ENCODE measurements at regions not wholly inside any gene's neighbourhood (a gene's known extent, or its start where the extent isn't known, plus 50 kb on each side); places are given as distances from the start of the nearest gene placed in this dataset.

- Histone ChIP-seq H3K9me3 (no peaks in the 10 kb centered on the region), H3K4me3 (no peak overlapping the region), H3K4me1 (no peaks in the 10 kb centered on the region), H3K27me3 (ENCODE audit: insufficient read depth in 3 of 3, low read length in 2 of 3) (no peaks in the 10 kb centered on the region), H3K27ac (no peak overlapping the region), H3K36me3 (ENCODE audit: insufficient read depth in 1 of 2, low read depth in 1 of 2) (no peaks in the 10 kb centered on the region)
- ATAC-seq = no peak
- 10 to 25% (median 24%) methylated on average over 1 of the region's 1 CpG for WGBS, 3 donors
- no peak for DNase-seq
- intact Hi-C loops (cut with DNase I) = no loop called here
- TF ChIP-seq, protein P1, sequence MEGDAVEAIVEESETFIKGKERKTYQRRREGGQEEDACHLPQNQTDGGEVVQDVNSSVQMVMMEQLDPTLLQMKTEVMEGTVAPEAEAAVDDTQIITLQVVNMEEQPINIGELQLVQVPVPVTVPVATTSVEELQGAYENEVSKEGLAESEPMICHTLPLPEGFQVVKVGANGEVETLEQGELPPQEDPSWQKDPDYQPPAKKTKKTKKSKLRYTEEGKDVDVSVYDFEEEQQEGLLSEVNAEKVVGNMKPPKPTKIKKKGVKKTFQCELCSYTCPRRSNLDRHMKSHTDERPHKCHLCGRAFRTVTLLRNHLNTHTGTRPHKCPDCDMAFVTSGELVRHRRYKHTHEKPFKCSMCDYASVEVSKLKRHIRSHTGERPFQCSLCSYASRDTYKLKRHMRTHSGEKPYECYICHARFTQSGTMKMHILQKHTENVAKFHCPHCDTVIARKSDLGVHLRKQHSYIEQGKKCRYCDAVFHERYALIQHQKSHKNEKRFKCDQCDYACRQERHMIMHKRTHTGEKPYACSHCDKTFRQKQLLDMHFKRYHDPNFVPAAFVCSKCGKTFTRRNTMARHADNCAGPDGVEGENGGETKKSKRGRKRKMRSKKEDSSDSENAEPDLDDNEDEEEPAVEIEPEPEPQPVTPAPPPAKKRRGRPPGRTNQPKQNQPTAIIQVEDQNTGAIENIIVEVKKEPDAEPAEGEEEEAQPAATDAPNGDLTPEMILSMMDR (IDR thresholded peaks at IDR 0.05) = no peak
Measured at GRCh38 chr6:86535100-86535499, 402.2 kb upstream of the HTR1E start.

DNA sequence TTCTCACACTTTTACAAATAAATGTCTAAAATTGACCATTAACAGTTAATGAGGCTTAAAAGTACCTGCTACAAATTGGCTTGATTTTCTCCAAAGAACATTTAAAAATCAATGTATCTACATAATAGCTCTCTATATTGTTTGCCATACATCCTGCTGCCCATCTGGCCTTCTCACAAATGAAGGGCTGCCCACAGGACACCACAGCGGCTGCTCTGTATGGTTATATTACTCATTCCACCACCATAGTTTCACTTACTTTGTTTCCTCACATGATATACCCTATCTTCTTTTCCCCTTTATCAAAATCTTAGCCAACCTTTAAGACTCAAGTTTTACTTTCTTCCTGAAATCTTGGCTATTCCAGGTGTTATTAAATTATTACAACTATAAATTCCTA lies 407.7 kb upstream of the HTR1E start:
- 84 to 92% (median 85%) methylated on average over 1 of the region's 1 CpG for WGBS, 3 donors
- intact Hi-C loops (cut with DNase I) = no loop called here
- no peak for ATAC-seq

DNA sequence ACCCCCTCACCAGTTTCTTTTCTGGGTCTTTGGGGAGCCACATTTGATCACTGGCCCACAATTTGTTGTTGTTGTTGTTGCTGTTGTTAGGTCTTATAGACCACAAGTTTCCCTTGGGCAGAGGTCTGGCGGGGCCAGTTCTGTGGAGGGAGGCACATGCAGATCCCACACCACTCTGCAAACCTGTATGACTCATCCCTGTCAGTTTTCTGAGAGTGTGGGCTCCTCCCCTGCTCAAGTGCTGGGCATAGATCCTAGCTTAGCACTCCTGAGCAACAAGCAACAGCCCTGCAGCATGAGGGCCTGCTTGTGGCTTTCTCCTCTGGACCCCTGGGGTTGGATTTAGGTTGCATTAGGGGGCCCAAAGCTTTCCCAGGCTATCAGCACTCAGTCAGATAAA lies 411.1 kb upstream of the HTR1E start:
- no peak overlapping the region for H3K4me3 ChIP-seq
- DNase-seq (no peak), ATAC-seq (no peak)
- H3K9me3 ChIP-seq = peaks cover 13% of the 10 kb centered on the region
- no peaks in the 10 kb centered on the region for H3K4me1 ChIP-seq
- intact Hi-C loops (cut with DNase I) = no loop called here
- TF ChIP-seq, protein P1 (IDR thresholded peaks at IDR 0.05) = no peak
- H3K27ac ChIP-seq = no peak overlapping the region
- WGBS, 3 donors = 0 to 42% (median 0%) methylated on average over 1 of the region's 1 CpG
- H3K36me3 ChIP-seq (ENCODE audit: insufficient read depth in 1 of 2, low read depth in 1 of 2) = no peaks in the 10 kb centered on the region
- H3K27me3 ChIP-seq (ENCODE audit: insufficient read depth in 3 of 3, low read length in 2 of 3) = no peaks in the 10 kb centered on the region

More for the DNA sequence above, 407.7 kb upstream of the HTR1E start:
- no peaks in the 10 kb centered on the region for H3K27me3 ChIP-seq (ENCODE audit: insufficient read depth in 3 of 3, low read length in 2 of 3)
- TF ChIP-seq, protein P1 (IDR thresholded peaks at IDR 0.05) = no peak
- H3K27ac ChIP-seq = no peak overlapping the region
- no peaks in the 10 kb centered on the region for H3K9me3 ChIP-seq
- no peak for DNase-seq
- no peaks in the 10 kb centered on the region for H3K4me1 ChIP-seq
- H3K36me3 ChIP-seq (ENCODE audit: insufficient read depth in 1 of 2, low read depth in 1 of 2) = no peaks in the 10 kb centered on the region
- H3K4me3 ChIP-seq = no peak overlapping the region

DNA sequence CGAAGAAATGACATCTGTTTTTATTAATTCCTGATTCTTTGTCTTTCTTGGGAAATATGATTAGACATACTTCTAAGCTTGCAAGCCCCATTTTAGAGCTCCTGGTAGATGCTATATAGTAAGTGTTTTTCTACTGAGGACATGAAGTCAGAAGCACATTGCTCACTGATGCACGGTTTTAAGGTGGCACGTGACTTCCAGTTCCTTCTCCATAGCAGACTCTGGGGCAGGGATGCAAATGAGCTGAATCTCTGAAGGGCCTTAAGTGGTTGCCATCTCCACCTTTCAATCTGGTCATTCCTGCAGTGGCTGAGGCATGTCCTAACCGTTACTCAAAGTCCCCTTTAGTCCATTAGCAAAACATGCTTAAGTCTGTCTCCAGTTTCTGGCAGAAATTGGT lies 421.2 kb upstream of the HTR1E start:
- DNase-seq = no peak
- Histone ChIP-seq H3K27ac (no peak overlapping the region), H3K36me3 (ENCODE audit: insufficient read depth in 1 of 2, low read depth in 1 of 2) (no peaks in the 10 kb centered on the region), H3K9me3 (peaks cover 3% of the 10 kb centered on the region), H3K27me3 (ENCODE audit: insufficient read depth in 3 of 3, low read length in 2 of 3) (no peaks in the 10 kb centered on the region), H3K4me3 (no peak overlapping the region), H3K4me1 (no peaks in the 10 kb centered on the region)
- ATAC-seq = no peak
- TF ChIP-seq, protein P1 (IDR thresholded peaks at IDR 0.05) = no peak
- 67 to 70% (median 69%) methylated on average over 4 of the region's 4 CpGs for WGBS, 3 donors
- intact Hi-C loops (cut with DNase I) = no loop called here

- no peak for ATAC-seq
- Histone ChIP-seq H3K4me3 (no peak overlapping the region), H3K27me3 (ENCODE audit: insufficient read depth in 3 of 3, low read length in 2 of 3) (no peaks in the 10 kb centered on the region), H3K36me3 (ENCODE audit: insufficient read depth in 1 of 2, low read depth in 1 of 2) (no peaks in the 10 kb centered on the region), H3K4me1 (no peaks in the 10 kb centered on the region), H3K9me3 (no peaks in the 10 kb centered on the region), H3K27ac (no peak overlapping the region)
- intact Hi-C loops (cut with DNase I) = no loop called here
- DNase-seq = no peak
- TF ChIP-seq, protein P1 (IDR thresholded peaks at IDR 0.05) = no peak
Measured at GRCh38 chr6:86511962-86512361, 425.4 kb upstream of the HTR1E start.

Data from psoas muscle (tissue), 7 donors.